Astrocyte (in vitro differentiated cells and primary cell): ENCODE measurements at regions not wholly inside any gene's neighbourhood (a gene's known extent, or its start where the extent isn't known, plus 50 kb on each side); places are given as distances from the start of the nearest gene placed in this dataset.

Experiments
- EZH2 ChIP-seq: IDR thresholded peaks from 2 replicates; pipeline ENCODE4 v1.6.1; 2012; ENCODE audit warnings: mild to moderate bottlenecking, low read length, inconsistent platforms; ENCODE audit not compliant: insufficient read depth
- TF ChIP-seq, protein P1 (sequence below): IDR thresholded peaks from 2 replicates; pipeline ENCODE4 v1.5.1; 2011; ENCODE audit warnings: low read depth, mild to moderate bottlenecking, inconsistent platforms, low read length, moderate library complexity; ENCODE audit not compliant: insufficient read depth

DNA sequence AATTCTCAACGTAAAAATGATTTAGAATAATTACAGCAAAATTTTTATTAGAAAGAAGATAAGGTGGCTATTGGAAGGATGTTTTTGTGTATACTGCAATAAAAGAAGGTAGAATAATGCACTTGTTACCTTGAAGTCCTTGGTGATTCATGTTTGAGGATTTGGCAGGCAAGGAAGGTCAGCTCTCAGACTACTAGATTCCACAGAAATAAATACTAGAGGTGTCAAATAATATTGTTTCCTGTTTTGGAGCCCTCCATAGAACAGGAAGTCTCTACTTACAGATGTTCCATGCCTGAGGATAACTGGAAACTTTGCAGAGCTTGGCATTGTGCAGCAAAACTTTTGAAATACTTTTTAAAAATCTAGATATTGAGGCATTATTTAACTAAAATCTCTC is 284.3 kb upstream of the SYT1 start:
- TF ChIP-seq, protein P1, sequence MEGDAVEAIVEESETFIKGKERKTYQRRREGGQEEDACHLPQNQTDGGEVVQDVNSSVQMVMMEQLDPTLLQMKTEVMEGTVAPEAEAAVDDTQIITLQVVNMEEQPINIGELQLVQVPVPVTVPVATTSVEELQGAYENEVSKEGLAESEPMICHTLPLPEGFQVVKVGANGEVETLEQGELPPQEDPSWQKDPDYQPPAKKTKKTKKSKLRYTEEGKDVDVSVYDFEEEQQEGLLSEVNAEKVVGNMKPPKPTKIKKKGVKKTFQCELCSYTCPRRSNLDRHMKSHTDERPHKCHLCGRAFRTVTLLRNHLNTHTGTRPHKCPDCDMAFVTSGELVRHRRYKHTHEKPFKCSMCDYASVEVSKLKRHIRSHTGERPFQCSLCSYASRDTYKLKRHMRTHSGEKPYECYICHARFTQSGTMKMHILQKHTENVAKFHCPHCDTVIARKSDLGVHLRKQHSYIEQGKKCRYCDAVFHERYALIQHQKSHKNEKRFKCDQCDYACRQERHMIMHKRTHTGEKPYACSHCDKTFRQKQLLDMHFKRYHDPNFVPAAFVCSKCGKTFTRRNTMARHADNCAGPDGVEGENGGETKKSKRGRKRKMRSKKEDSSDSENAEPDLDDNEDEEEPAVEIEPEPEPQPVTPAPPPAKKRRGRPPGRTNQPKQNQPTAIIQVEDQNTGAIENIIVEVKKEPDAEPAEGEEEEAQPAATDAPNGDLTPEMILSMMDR, result no peak
- TF ChIP-seq EZH2, result no peak
